AG04450 (cell line): ENCODE measurements at regions not wholly inside any gene's neighbourhood (a gene's known extent, or its start where the extent isn't known, plus 50 kb on each side); places are given as distances from the start of the nearest gene placed in this dataset.

Source experiments
- CTCF ChIA-PET: fragments of 300-600, 350-600 bp; formaldehyde crosslinking; extraction: SDS; loops from one replicate; lab custom pipeline; 2022; ENCODE audit warnings: antibody characterized with exemption, inconsistent platforms; lab: Charles Lee
- POLR2A ChIA-PET: fragments of 350-600 bp; formaldehyde crosslinking; extraction: SDS; loops from one replicate; lab custom pipeline; 2021; ENCODE audit warnings: antibody characterized with exemption, inconsistent platforms; lab: Yijun Ruan, JAX
- DNase-seq: peaks from one replicate; pipeline ENCODE4 v3.0.0-alpha.2; 2011; ENCODE audit warnings: low read depth, low spot score
- H3K27ac ChIP-seq: one replicate; pipeline ENCODE4 v1.5.1; 2012; ENCODE audit warnings: low read depth, low read length, control low read depth
- H3K27me3 ChIP-seq: one replicate; pipeline ENCODE4 v1.6.0; 2012; ENCODE audit warnings: low read length; ENCODE audit not compliant: control insufficient read depth, insufficient read depth
- H3K4me3 ChIP-seq: 2 replicates; pipeline ENCODE4 v1.5.1; 2011; ENCODE audit warnings: mild to moderate bottlenecking, low read depth, low read length, control low read depth
- H3K9me3 ChIP-seq: 2 replicates; pipeline ENCODE4 v1.5.1; 2012; ENCODE audit warnings: low read length; ENCODE audit not compliant: control insufficient read depth, insufficient read depth
- TF ChIP-seq, protein P1 (sequence below): IDR thresholded peaks from 2 replicates; pipeline ENCODE4 v1.5.1; 2011; ENCODE audit warnings: low read depth, low read length, control low read depth, inconsistent platforms

DNA sequence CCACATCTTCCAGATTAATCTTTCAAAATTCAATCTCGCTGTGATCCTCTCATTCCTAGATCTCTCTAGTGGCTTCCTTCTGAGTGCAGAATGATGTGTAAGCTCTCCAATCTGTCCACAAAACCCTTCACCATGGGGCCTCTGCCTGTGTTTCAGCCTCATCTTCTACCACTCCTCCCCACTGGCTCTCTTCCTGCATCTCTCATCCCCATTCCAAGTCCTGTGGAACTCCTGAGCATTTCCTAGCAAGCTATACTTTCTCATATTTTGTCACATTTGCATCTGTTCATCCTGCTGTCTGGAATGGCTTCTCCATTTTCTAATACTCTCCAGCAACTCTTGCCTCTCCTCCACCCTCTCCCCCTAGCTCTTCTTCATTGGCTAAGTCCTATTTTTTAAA lies 242.0 kb upstream of the DAAM1 start:
- TF ChIP-seq, protein P1, sequence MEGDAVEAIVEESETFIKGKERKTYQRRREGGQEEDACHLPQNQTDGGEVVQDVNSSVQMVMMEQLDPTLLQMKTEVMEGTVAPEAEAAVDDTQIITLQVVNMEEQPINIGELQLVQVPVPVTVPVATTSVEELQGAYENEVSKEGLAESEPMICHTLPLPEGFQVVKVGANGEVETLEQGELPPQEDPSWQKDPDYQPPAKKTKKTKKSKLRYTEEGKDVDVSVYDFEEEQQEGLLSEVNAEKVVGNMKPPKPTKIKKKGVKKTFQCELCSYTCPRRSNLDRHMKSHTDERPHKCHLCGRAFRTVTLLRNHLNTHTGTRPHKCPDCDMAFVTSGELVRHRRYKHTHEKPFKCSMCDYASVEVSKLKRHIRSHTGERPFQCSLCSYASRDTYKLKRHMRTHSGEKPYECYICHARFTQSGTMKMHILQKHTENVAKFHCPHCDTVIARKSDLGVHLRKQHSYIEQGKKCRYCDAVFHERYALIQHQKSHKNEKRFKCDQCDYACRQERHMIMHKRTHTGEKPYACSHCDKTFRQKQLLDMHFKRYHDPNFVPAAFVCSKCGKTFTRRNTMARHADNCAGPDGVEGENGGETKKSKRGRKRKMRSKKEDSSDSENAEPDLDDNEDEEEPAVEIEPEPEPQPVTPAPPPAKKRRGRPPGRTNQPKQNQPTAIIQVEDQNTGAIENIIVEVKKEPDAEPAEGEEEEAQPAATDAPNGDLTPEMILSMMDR, result no peak
- Histone ChIP-seq H3K9me3 (no peaks in the 10 kb centered on the region), H3K27me3 (peaks cover 5% of the 10 kb centered on the region), H3K4me3 (no peak overlapping the region), H3K27ac (no peak overlapping the region)
- no peak for DNase-seq
- ChIA-PET POLR2A (no interaction called here), CTCF (no interaction called here)

DNA sequence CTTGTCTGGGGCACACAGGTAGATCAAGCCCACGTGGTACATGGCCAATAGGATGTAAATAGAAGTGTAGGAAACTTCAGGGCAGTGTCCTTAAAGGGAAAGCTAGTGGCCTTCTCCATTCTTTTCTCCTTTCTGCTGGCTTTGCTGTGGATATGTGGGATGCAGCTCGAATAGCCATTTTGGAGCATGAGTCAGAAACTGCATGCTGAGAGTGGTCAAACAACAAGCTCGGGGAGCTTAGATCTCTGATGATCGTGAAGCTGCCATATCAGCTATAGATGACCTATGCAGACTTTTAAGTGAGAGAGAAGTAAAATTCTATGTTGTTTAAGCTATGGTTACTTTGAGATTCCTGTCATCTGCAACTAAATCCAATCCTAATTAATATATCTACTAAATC lies 241.3 kb upstream of the DAAM1 start:
- no peak overlapping the region for H3K4me3 ChIP-seq
- H3K27ac ChIP-seq, result no peak overlapping the region
- H3K9me3 ChIP-seq, result no peaks in the 10 kb centered on the region
- no peak for DNase-seq
- TF ChIP-seq, protein P1, result no peak
- ChIA-PET POLR2A (no interaction called here), CTCF (no interaction called here)
- peaks cover 5% of the 10 kb centered on the region for H3K27me3 ChIP-seq

DNA sequence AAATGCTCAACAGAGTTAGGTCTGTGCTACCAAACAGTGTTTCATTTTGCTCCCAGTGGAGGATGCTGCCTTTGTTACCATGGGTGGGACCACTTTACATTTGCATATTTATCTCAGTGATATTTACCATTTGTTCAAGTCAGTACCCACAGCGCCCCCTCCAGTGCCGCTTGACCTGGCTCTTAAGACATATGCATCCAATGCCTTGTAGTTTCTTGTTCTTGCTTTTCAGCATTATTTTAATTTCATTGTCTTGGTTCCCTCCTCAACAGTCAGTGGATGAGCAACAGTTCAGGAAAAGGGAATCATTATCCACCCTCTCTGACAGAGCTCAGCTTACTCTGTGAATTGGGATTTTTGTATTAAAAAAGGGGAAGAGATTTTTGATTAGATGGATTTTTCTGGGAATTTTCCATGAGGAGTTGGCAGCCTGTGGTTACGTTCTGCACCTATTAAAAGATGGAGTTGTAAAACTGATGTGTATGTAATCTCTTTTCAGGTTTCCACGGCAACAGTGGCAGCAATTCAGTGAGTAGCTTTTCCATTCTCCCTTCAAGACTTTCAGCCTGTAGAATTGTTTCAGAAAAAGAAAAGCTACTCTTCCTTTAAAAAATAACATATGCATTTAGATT lies 240.5 kb upstream of the DAAM1 start:
- Histone ChIP-seq H3K27me3 (peaks cover 5% of the 10 kb centered on the region), H3K27ac (no peak overlapping the region), H3K4me3 (no peak overlapping the region), H3K9me3 (no peaks in the 10 kb centered on the region)
- TF ChIP-seq, protein P1, result no peak
- ChIA-PET CTCF (no interaction called here), POLR2A (interaction anchor here (0.6 kb wide), 1 partner anchor 111 kb away, joined by 3 read pairs; no protein-coding TSS in a partner anchor)
- no peak for DNase-seq

DNA sequence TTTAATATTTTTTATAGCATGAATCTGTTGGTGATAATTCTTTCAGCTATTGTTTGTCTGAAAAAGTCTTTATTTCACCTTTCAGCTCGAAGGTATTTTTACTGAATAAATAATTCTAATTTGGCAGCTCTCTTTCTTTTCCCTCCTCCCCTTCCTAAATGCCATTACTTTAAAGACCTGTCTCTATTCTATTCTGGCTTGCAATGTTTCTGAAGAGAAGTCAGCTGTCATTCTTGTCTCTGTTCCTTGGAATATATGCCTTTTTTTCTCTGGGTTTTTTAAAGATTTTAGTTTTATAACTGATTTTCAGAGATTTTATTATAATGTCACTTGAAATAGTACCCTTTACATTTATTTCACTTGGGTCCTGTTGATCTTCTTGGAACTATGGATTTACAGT lies 237.9 kb upstream of the DAAM1 start:
- H3K27ac ChIP-seq, result no peak overlapping the region
- H3K9me3 ChIP-seq, result no peaks in the 10 kb centered on the region
- ChIA-PET POLR2A (no interaction called here), CTCF (no interaction called here)
- H3K4me3 ChIP-seq, result no peak overlapping the region
- no peak for DNase-seq
- TF ChIP-seq, protein P1, result no peak
- peaks cover 2% of the 10 kb centered on the region for H3K27me3 ChIP-seq

DNA sequence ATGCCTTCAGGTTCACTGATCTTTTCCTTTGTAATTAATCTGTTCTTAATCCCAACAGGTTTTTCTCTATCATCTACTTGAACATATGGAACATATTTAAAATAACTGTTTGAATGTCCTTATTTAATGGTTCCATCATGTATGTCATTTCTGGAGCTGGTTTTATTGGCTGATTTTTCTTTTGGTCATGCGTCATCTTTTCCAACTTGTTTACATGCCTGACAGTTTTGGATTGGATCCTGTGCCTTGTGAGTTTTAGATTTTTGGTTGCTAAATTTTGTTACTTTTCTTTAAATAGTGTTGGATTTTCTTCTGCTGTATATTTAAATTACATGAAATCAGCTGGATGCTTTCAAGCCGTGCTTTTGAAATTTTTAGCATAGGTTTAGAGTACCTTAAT lies 237.3 kb upstream of the DAAM1 start:
- no peak overlapping the region for H3K4me3 ChIP-seq
- ChIA-PET CTCF (no interaction called here), POLR2A (no interaction called here)
- TF ChIP-seq, protein P1, result no peak
- H3K27ac ChIP-seq, result no peak overlapping the region
- H3K27me3 ChIP-seq, result no peaks in the 10 kb centered on the region
- DNase-seq, result no peak
- no peaks in the 10 kb centered on the region for H3K9me3 ChIP-seq
